GM12878 (cell line): ENCODE measurements at regions not wholly inside any gene's neighbourhood (a gene's known extent, or its start where the extent isn't known, plus 50 kb on each side); places are given as distances from the start of the nearest gene placed in this dataset.

Experiments used
- ATAC-seq: fragments of 200-7000 bp; cut with Tn5 transposase; 3 replicates; pipeline ENCODE4 v1.9.1; 2020; ENCODE audit warnings: mild to moderate bottlenecking, moderate library complexity
- BruUV-seq: library from RNA; stranded (reverse); fragments of 400-500 nt; replicated peaks from 2 replicates; lab custom pipeline; 2021; lab: Mats Ljungman, UMichigan
- CTCF ChIA-PET: fragments of 300-600 bp; sonication (Branson Sonifier 250); formaldehyde crosslinking; extraction: SDS; loops from one replicate; lab custom pipeline; 2021; ENCODE audit warnings: inconsistent platforms; lab: Yijun Ruan, JAX
- POLR2A ChIA-PET: fragments of 350-600 bp; formaldehyde crosslinking; extraction: SDS; loops from one replicate; lab custom pipeline; 2021; ENCODE audit warnings: inconsistent platforms; lab: Charles Lee
- RAD21 ChIA-PET: fragments of 300-600 bp; sonication (Branson Sonifier 250); formaldehyde crosslinking; loops from one replicate; lab custom pipeline; 2023; ENCODE audit warnings: antibody characterized with exemption; ENCODE audit not compliant: unreplicated experiment; lab: Charles Lee
- SMC1A ChIA-PET: fragments of 300-600 bp; sonication (Branson Sonifier 250); formaldehyde crosslinking; loops from one replicate; lab custom pipeline; 2023; ENCODE audit not compliant: unreplicated experiment, uncharacterized antibody; lab: Charles Lee
- DNase-seq: peaks from one replicate; pipeline ENCODE4 v3.0.0-alpha.2; 2011; ENCODE audit warnings: low read depth, low spot score
- FAIRE-seq: peaks from 3 replicates; lab custom pipeline; 2011; peaks lifted over from hg19 to GRCh38; lab: Jason Lieb, UNC
- H2AFZ ChIP-seq: 2 replicates; pipeline ENCODE4 v1.6.0; 2011; ENCODE audit warnings: low read depth, low read length, control low read depth; ENCODE audit not compliant: control insufficient read depth
- H3K27ac ChIP-seq: 2 replicates; pipeline ENCODE4 v1.5.1; 2011; ENCODE audit warnings: control low read depth; ENCODE audit not compliant: control insufficient read depth, insufficient read depth
- H3K27me3 ChIP-seq, 2 experiments: replicated peaks in 1 of 2; 2 replicates each; pipeline versions ENCODE4 v1.6.0 to v1.6.1; 2011; ENCODE audit warnings: low read length in 1 of 2; ENCODE audit not compliant: control insufficient read depth in 2 of 2, insufficient read depth in 2 of 2
- H3K36me3 ChIP-seq, 2 experiments: 2 replicates each; pipeline ENCODE4 v1.5.1; 2011; ENCODE audit warnings: low read length in 1 of 2; ENCODE audit not compliant: control insufficient read depth in 2 of 2, insufficient read depth in 2 of 2
- H3K4me1 ChIP-seq: 2 replicates; pipeline ENCODE4 v1.6.1; 2011; ENCODE audit warnings: mild to moderate bottlenecking, low read length, moderate library complexity, mixed read lengths; ENCODE audit not compliant: control insufficient read depth, insufficient read depth
- H3K4me2 ChIP-seq: 2 replicates; pipeline ENCODE4 v1.6.0; 2011; ENCODE audit warnings: control low read depth; ENCODE audit not compliant: control insufficient read depth, insufficient read depth
- H3K4me3 ChIP-seq: fragments of 200-600 bp; sonication (generic); 2 replicates; pipeline ENCODE4 v1.5.1; 2016
- H3K79me2 ChIP-seq: 2 replicates; pipeline ENCODE4 v1.6.0; 2011; ENCODE audit warnings: low read length; ENCODE audit not compliant: control insufficient read depth, insufficient read depth
- H3K9ac ChIP-seq: 2 replicates; pipeline ENCODE4 v1.8.0; 2011; ENCODE audit warnings: low read length, control low read depth, mixed read lengths; ENCODE audit not compliant: control insufficient read depth, insufficient read depth
- H3K9me3 ChIP-seq: replicated peaks from 3 replicates; pipeline ENCODE4 v1.5.1; 2011; ENCODE audit warnings: mild to moderate bottlenecking, low read length; ENCODE audit not compliant: control insufficient read depth, insufficient read depth
- H4K20me1 ChIP-seq: 2 replicates; pipeline ENCODE4 v1.6.0; 2011; ENCODE audit not compliant: control insufficient read depth, insufficient read depth
- ATF7 ChIP-seq: fragments of 450-650 bp; IDR thresholded peaks from 2 replicates; pipeline ENCODE4 v1.6.1; 2016; ENCODE audit warnings: low read depth, mild to moderate bottlenecking
- BACH1 ChIP-seq: fragments of 450-650 bp; IDR thresholded peaks from 2 replicates; pipeline ENCODE4 v1.6.1; 2017; ENCODE audit warnings: mild to moderate bottlenecking, borderline replicate concordance
- CBFB ChIP-seq: IDR thresholded peaks from 2 replicates; pipeline ENCODE4 v1.6.1; 2016; ENCODE audit warnings: antibody characterized with exemption, low read depth
- CHD4 ChIP-seq: fragments of 200-600 bp; sonication (generic); IDR thresholded peaks from 2 replicates; pipeline ENCODE4 v1.6.1; 2016; ENCODE audit warnings: mild to moderate bottlenecking
- HDAC2 ChIP-seq: fragments of 200-600 bp; sonication (generic); IDR thresholded peaks from 2 replicates; pipeline ENCODE4 v1.6.1; 2017
- HDGF ChIP-seq: fragments of 450-650 bp; IDR thresholded peaks from 2 replicates; pipeline ENCODE4 v1.6.1; 2016; ENCODE audit warnings: antibody characterized with exemption
- IKZF2 ChIP-seq, 2 experiments: fragments of 450-650 bp; IDR thresholded peaks; 2 replicates each; pipeline ENCODE4 v1.6.1; 2017; ENCODE audit warnings: mild to moderate bottlenecking in 2 of 2, moderate library complexity in 2 of 2
- MYB ChIP-seq: fragments of 150-350 bp; IDR thresholded peaks from 2 replicates; pipeline ENCODE4 v1.6.1; 2014; ENCODE audit warnings: mild to moderate bottlenecking, low read depth, low read length, borderline replicate concordance
- NRF1 ChIP-seq: conservative IDR thresholded peaks from 2 replicates; pipeline ENCODE4 v1.6.1; 2011; ENCODE audit warnings: mild to moderate bottlenecking, low read depth, low read length, improper control_type of control experiment
- SIX5 ChIP-seq: IDR thresholded peaks from 2 replicates; pipeline ENCODE4 v1.6.1; 2011; ENCODE audit warnings: mild to moderate bottlenecking, low read depth, low read length, moderate library complexity; ENCODE audit not compliant: severe bottlenecking
- SMARCA5 ChIP-seq: fragments of 450-650 bp; IDR thresholded peaks from 2 replicates; pipeline ENCODE4 v1.6.1; 2017; ENCODE audit warnings: mild to moderate bottlenecking
- WGBS: methylation state at CpG from one replicate; pipeline ENCODE4 v1.1.6; 2016; ENCODE audit warnings: low lambda C conversion rate; ENCODE audit not compliant: insufficient replicate concordance, insufficient coverage; ENCODE audit errors: missing lambda C conversion rate; 5-methylcytosine and 5-hydroxymethylcytosine counted together
- in situ Hi-C: fragments of 300-500 bp; cut with MboI; formaldehyde crosslinking; loops from 9 replicates; pipeline ENCODE4 v1.14.3; 2018; ENCODE audit warnings: mixed read lengths
- intact Hi-C: fragments of 100-400 bp; cut with micrococcal nuclease; formaldehyde crosslinking; loops from one replicate; pipeline ENCODE4 v1.14.2; 2022; ENCODE audit not compliant: unreplicated experiment
- TF ChIP-seq, protein P1 (sequence below): fragments of 450-650 bp; IDR thresholded peaks from 2 replicates; pipeline ENCODE4 v1.6.1; 2017; ENCODE audit warnings: mild to moderate bottlenecking
- TF ChIP-seq, protein P2 (sequence below): IDR thresholded peaks from 2 replicates; pipeline ENCODE4 v1.6.1; 2012; ENCODE audit warnings: improper control_type of control experiment, low read depth, low read length; ENCODE audit not compliant: insufficient replicate concordance
- TF ChIP-seq, protein P3 (sequence below): fragments of 150-350 bp; IDR thresholded peaks from 2 replicates; pipeline ENCODE4 v1.6.1; 2016; ENCODE audit warnings: low read depth, low read length
- TF ChIP-seq, protein P4 (sequence below): fragments of 450-650 bp; IDR thresholded peaks from 2 replicates; pipeline ENCODE4 v1.6.1; 2017; ENCODE audit warnings: low read depth, mild to moderate bottlenecking, moderate library complexity

DNA sequence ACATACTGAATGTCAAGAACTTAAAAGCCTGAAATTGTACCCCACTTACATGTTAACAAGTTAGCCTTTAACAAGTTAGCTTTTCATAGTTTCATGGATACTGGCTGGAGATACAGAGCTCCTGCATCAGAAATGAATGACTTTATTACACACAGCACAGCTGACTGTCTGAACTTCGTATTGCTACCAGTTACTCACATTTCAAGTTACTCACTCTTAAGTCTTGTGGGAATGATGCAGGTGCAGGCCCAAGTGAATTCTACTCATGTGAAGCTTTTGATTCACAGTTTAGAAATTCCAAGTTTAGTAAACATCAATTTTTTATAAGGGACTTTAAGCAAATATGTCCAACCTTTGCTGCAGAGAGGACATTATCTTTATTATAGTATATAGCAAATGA is 762.2 kb upstream of the PRR20A start:
- no peak overlapping the region for H3K9ac ChIP-seq
- no peak overlapping the region for H3K4me2 ChIP-seq
- no peaks in the 10 kb centered on the region for H3K27me3 ChIP-seq
- no peak overlapping the region for H2AFZ ChIP-seq
- no peaks in the 10 kb centered on the region for H4K20me1 ChIP-seq
- no peaks in the 10 kb centered on the region for H3K4me1 ChIP-seq
- no peak for TF ChIP-seq NRF1
- TF ChIP-seq, protein P1, sequence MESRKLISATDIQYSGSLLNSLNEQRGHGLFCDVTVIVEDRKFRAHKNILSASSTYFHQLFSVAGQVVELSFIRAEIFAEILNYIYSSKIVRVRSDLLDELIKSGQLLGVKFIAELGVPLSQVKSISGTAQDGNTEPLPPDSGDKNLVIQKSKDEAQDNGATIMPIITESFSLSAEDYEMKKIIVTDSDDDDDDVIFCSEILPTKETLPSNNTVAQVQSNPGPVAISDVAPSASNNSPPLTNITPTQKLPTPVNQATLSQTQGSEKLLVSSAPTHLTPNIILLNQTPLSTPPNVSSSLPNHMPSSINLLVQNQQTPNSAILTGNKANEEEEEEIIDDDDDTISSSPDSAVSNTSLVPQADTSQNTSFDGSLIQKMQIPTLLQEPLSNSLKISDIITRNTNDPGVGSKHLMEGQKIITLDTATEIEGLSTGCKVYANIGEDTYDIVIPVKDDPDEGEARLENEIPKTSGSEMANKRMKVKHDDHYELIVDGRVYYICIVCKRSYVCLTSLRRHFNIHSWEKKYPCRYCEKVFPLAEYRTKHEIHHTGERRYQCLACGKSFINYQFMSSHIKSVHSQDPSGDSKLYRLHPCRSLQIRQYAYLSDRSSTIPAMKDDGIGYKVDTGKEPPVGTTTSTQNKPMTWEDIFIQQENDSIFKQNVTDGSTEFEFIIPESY, result no peak
- TF ChIP-seq HDGF, result no peak
- no peak for TF ChIP-seq MYB
- TF ChIP-seq SIX5, result no peak
- TF ChIP-seq, protein P2, sequence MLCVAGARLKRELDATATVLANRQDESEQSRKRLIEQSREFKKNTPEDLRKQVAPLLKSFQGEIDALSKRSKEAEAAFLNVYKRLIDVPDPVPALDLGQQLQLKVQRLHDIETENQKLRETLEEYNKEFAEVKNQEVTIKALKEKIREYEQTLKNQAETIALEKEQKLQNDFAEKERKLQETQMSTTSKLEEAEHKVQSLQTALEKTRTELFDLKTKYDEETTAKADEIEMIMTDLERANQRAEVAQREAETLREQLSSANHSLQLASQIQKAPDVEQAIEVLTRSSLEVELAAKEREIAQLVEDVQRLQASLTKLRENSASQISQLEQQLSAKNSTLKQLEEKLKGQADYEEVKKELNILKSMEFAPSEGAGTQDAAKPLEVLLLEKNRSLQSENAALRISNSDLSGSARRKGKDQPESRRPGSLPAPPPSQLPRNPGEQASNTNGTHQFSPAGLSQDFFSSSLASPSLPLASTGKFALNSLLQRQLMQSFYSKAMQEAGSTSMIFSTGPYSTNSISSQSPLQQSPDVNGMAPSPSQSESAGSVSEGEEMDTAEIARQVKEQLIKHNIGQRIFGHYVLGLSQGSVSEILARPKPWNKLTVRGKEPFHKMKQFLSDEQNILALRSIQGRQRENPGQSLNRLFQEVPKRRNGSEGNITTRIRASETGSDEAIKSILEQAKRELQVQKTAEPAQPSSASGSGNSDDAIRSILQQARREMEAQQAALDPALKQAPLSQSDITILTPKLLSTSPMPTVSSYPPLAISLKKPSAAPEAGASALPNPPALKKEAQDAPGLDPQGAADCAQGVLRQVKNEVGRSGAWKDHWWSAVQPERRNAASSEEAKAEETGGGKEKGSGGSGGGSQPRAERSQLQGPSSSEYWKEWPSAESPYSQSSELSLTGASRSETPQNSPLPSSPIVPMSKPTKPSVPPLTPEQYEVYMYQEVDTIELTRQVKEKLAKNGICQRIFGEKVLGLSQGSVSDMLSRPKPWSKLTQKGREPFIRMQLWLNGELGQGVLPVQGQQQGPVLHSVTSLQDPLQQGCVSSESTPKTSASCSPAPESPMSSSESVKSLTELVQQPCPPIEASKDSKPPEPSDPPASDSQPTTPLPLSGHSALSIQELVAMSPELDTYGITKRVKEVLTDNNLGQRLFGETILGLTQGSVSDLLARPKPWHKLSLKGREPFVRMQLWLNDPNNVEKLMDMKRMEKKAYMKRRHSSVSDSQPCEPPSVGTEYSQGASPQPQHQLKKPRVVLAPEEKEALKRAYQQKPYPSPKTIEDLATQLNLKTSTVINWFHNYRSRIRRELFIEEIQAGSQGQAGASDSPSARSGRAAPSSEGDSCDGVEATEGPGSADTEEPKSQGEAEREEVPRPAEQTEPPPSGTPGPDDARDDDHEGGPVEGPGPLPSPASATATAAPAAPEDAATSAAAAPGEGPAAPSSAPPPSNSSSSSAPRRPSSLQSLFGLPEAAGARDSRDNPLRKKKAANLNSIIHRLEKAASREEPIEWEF, result no peak
- TF ChIP-seq, protein P3, sequence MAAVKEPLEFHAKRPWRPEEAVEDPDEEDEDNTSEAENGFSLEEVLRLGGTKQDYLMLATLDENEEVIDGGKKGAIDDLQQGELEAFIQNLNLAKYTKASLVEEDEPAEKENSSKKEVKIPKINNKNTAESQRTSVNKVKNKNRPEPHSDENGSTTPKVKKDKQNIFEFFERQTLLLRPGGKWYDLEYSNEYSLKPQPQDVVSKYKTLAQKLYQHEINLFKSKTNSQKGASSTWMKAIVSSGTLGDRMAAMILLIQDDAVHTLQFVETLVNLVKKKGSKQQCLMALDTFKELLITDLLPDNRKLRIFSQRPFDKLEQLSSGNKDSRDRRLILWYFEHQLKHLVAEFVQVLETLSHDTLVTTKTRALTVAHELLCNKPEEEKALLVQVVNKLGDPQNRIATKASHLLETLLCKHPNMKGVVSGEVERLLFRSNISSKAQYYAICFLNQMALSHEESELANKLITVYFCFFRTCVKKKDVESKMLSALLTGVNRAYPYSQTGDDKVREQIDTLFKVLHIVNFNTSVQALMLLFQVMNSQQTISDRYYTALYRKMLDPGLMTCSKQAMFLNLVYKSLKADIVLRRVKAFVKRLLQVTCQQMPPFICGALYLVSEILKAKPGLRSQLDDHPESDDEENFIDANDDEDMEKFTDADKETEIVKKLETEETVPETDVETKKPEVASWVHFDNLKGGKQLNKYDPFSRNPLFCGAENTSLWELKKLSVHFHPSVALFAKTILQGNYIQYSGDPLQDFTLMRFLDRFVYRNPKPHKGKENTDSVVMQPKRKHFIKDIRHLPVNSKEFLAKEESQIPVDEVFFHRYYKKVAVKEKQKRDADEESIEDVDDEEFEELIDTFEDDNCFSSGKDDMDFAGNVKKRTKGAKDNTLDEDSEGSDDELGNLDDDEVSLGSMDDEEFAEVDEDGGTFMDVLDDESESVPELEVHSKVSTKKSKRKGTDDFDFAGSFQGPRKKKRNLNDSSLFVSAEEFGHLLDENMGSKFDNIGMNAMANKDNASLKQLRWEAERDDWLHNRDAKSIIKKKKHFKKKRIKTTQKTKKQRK, result no peak
- no peak for TF ChIP-seq BACH1
- TF ChIP-seq IKZF2 (IDR thresholded peaks at IDR 0.05), result no peak
- no peak for TF ChIP-seq CHD4
- TF ChIP-seq CBFB, result no peak
- TF ChIP-seq ATF7, result no peak
- no peak for TF ChIP-seq SMARCA5
- TF ChIP-seq HDAC2, result no peak
- TF ChIP-seq, protein P4, sequence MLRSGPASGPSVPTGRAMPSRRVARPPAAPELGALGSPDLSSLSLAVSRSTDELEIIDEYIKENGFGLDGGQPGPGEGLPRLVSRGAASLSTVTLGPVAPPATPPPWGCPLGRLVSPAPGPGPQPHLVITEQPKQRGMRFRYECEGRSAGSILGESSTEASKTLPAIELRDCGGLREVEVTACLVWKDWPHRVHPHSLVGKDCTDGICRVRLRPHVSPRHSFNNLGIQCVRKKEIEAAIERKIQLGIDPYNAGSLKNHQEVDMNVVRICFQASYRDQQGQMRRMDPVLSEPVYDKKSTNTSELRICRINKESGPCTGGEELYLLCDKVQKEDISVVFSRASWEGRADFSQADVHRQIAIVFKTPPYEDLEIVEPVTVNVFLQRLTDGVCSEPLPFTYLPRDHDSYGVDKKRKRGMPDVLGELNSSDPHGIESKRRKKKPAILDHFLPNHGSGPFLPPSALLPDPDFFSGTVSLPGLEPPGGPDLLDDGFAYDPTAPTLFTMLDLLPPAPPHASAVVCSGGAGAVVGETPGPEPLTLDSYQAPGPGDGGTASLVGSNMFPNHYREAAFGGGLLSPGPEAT, result no peak
- no TSS peak for BruUV-seq
- intact Hi-C loops (no loop called here), in situ Hi-C loops (no loop called here)
- H3K36me3 ChIP-seq, result no peaks in the 10 kb centered on the region
- POLR2A ChIA-PET, result no interaction called here
- no peak overlapping the region for H3K27ac ChIP-seq
- CTCF ChIA-PET, result no interaction called here
- no peak for ATAC-seq
- 0% methylated on average over 1 of the region's 1 CpG for WGBS
- RAD21 ChIA-PET, result no interaction called here
- no peak overlapping the region for H3K4me3 ChIP-seq
- H3K9me3 ChIP-seq, result no peaks in the 10 kb centered on the region
- SMC1A ChIA-PET, result no interaction called here
- DNase-seq, result no peak
- FAIRE-seq, result no peak
- H3K79me2 ChIP-seq, result no peaks in the 10 kb centered on the region
